ENCODE measurements at regions not wholly inside any gene's neighbourhood (a gene's known extent, or its start where the extent isn't known, plus 50 kb on each side); places are given as distances from the start of the nearest gene placed in this dataset.
"Not testable (repeated sequence)": the region's sequence is repeated elsewhere in the genome, so short reads cannot be mapped to it uniquely, and the experiment has no call there.

GRCh38 chr11:90326647-90327046, 103.8 kb upstream of the CHORDC1 start:
- DNase-seq: no peak

GRCh38 chr11:90323289-90323688, 100.4 kb upstream of the CHORDC1 start:
- no peak for DNase-seq

- DNase-seq: no peak
These were observed 98.2 kb upstream of the CHORDC1 start for GRCh38 chr11:90321018-90321417.

- DNase-seq: no peak
These were observed 95.8 kb upstream of the CHORDC1 start for GRCh38 chr11:90318651-90319050.

- DNase-seq: no peak
These were observed 87.4 kb upstream of the CHORDC1 start for GRCh38 chr11:90310210-90310609.

GRCh38 chr11:90309693-90310092, 86.8 kb upstream of the CHORDC1 start:
- DNase-seq: no peak

- no peak for DNase-seq
These were observed 71.7 kb upstream of the CHORDC1 start for GRCh38 chr11:90294526-90294925.

GRCh38 chr11:90294091-90294490, 71.2 kb upstream of the CHORDC1 start:
- DNase-seq: no peak

- DNase-seq: no peak
These were observed 65.5 kb upstream of the CHORDC1 start for GRCh38 chr11:90288212-90288821.

GRCh38 chr11:90286640-90287039, 63.8 kb upstream of the CHORDC1 start:
- no peak for DNase-seq

GRCh38 chr11:90284171-90284570, 61.3 kb upstream of the CHORDC1 start:
- DNase-seq: no peak

- not testable (repeated sequence) for DNase-seq
These were observed 59.8 kb upstream of the CHORDC1 start for GRCh38 chr11:90282551-90283071.

- no peak for DNase-seq
These were observed 51.5 kb upstream of the CHORDC1 start for GRCh38 chr11:90274362-90274761.
